Lung (tissue), 11 donors: ENCODE measurements at regions not wholly inside any gene's neighbourhood (a gene's known extent, or its start where the extent isn't known, plus 50 kb on each side); places are given as distances from the start of the nearest gene placed in this dataset.
A peak's percentile ranks its signal among the peaks of the same experiment; 100 is the strongest.

ENCODE experiments used
- ATAC-seq: fragments of 200-7000 bp; cut with Tn5 transposase; one replicate; pipeline ENCODE4 v1.9.1; 2020; ENCODE audit warnings: moderate number of reproducible peaks; ENCODE audit not compliant: insufficient read depth, low FRiP score
- DNase-seq, 3 donors: peaks; one replicate each; pipeline ENCODE4 v3.0.0-alpha.2; 2013 to 2017
- H3K27ac ChIP-seq, 2 donors: one replicate each; pipeline ENCODE4 v1.5.1; 2013; ENCODE audit warnings: mild to moderate bottlenecking in 2 of 2, moderate library complexity in 2 of 2, control low read depth in 1 of 2, inconsistent platforms in 1 of 2, low read depth in 1 of 2, low read length in 1 of 2
- H3K27me3 ChIP-seq, 3 donors: one replicate each; pipeline ENCODE4 v1.5.1; 2013; ENCODE audit warnings: low read length in 2 of 3; ENCODE audit not compliant: control insufficient read depth in 3 of 3, insufficient read depth in 3 of 3
- H3K36me3 ChIP-seq, 4 donors: one replicate each; pipeline ENCODE4 v1.5.1; 2013; ENCODE audit warnings: low read length in 4 of 4, mild to moderate bottlenecking in 1 of 4, moderate library complexity in 1 of 4; ENCODE audit not compliant: control insufficient read depth in 4 of 4, insufficient read depth in 4 of 4
- H3K4me1 ChIP-seq, 5 donors: one replicate each; pipeline ENCODE4 v1.5.1; 2013; ENCODE audit warnings: low read length in 5 of 5, mild to moderate bottlenecking in 2 of 5, moderate library complexity in 1 of 5; ENCODE audit not compliant: control insufficient read depth in 5 of 5, insufficient read depth in 5 of 5
- H3K4me3 ChIP-seq: one replicate; pipeline ENCODE4 v1.5.1; 2013; ENCODE audit warnings: mild to moderate bottlenecking, control low read depth, moderate library complexity
- H3K9ac ChIP-seq, 2 donors: one replicate each; pipeline ENCODE4 v1.5.1; 2013; ENCODE audit warnings: low read length in 2 of 2, control low read depth in 1 of 2; ENCODE audit not compliant: insufficient read depth in 1 of 2
- H3K9me3 ChIP-seq, 4 donors: one replicate each; pipeline ENCODE4 v1.5.1; 2013; ENCODE audit warnings: low read length in 3 of 4, mild to moderate bottlenecking in 1 of 4, moderate library complexity in 1 of 4; ENCODE audit not compliant: control insufficient read depth in 4 of 4, insufficient read depth in 3 of 4
- CTCF ChIP-seq: IDR thresholded peaks from 2 replicates; pipeline ENCODE4 v1.5.1; 2012; ENCODE audit warnings: mild to moderate bottlenecking; ENCODE audit errors: control extremely low read depth, extremely low read depth
- WGBS, 2 donors: extraction: QIAGEN DNeasy Blood & Tissue Kit; methylation state at CpG; one replicate each; pipeline ENCODE4 v1.1.7; 2013; 5-methylcytosine and 5-hydroxymethylcytosine counted together
- donor health status: control.
- donor health status: control.
- donor health status: Bipolar disorder and iron deficiency.
- donor health status: healthy.
- donor health status: DM: yes; HTN: yes; CAD: no.

- WGBS, 2 donors: 47 to 61% methylated on average over 3 of the region's 3 CpGs
- peaks cover 0 to 2% (median 0%) of the 10 kb centered on the region in 4 donors for H3K9me3 ChIP-seq
- TF ChIP-seq CTCF: no peak
- H3K27ac ChIP-seq: no peak overlapping the region
- H3K9ac ChIP-seq: peak overlapping the region in 1 of 2 donors; percentile 57
- ATAC-seq (no peak), DNase-seq (peak in 1 of 3 donors; percentile 43)
- H3K27me3 ChIP-seq: no peaks in the 10 kb centered on the region
- H3K4me3 ChIP-seq: no peak overlapping the region
- no peaks in the 10 kb centered on the region for H3K36me3 ChIP-seq
- H3K4me1 ChIP-seq: peaks cover 0 to 43% (median 3%) of the 10 kb centered on the region in 5 donors
Observed at GRCh38 chr2:144240656-144241339, 279.1 kb downstream of the ZEB2 start.

GRCh38 chr2:144239726-144240125, 280.2 kb downstream of the ZEB2 start:
- H3K36me3 ChIP-seq: no peaks in the 10 kb centered on the region
- ATAC-seq (no peak), DNase-seq (no peak)
- H3K9me3 ChIP-seq: peaks cover 0 to 2% (median 0%) of the 10 kb centered on the region in 4 donors
- no peak overlapping the region for H3K27ac ChIP-seq
- H3K4me3 ChIP-seq: no peak overlapping the region
- 99 to 100% methylated on average over 1 of the region's 1 CpG for WGBS, 2 donors
- H3K27me3 ChIP-seq: no peaks in the 10 kb centered on the region
- TF ChIP-seq CTCF: no peak
- peaks cover 0 to 50% (median 3%) of the 10 kb centered on the region in 5 donors for H3K4me1 ChIP-seq
- no peak overlapping the region for H3K9ac ChIP-seq

- Histone ChIP-seq H3K27ac (no peak overlapping the region), H3K9me3 (peaks cover 0 to 2% (median 0%) of the 10 kb centered on the region in 4 donors), H3K36me3 (no peaks in the 10 kb centered on the region), H3K4me1 (peaks cover 0 to 49% (median 3%) of the 10 kb centered on the region in 5 donors), H3K27me3 (no peaks in the 10 kb centered on the region), H3K4me3 (no peak overlapping the region), H3K9ac (no peak overlapping the region)
- ATAC-seq: no peak
- no peak for TF ChIP-seq CTCF
- 77 to 97% methylated on average over 1 of the region's 1 CpG for WGBS, 2 donors
- DNase-seq: no peak
Observed at GRCh38 chr2:144239306-144239705, 280.6 kb downstream of the ZEB2 start.
